PC-9 (cell line): ENCODE measurements at regions not wholly inside any gene's neighbourhood (a gene's known extent, or its start where the extent isn't known, plus 50 kb on each side); places are given as distances from the start of the nearest gene placed in this dataset.
A peak's percentile ranks its signal among the peaks of the same experiment; 100 is the strongest.

ENCODE experiments used
- BruUV-seq: library from RNA; stranded (reverse); fragments of 400-500 nt; replicated peaks from 2 replicates; lab custom pipeline; 2021; lab: Mats Ljungman, UMichigan
- CTCF ChIA-PET: fragments of 300-600 bp; sonication (Branson Sonifier 250); formaldehyde crosslinking; loops from one replicate; lab custom pipeline; 2022; ENCODE audit warnings: antibody characterized with exemption; lab: Charles Lee
- POLR2A ChIA-PET: fragments of 300-600 bp; sonication (Branson Sonifier 250); formaldehyde crosslinking; loops from one replicate; lab custom pipeline; 2022; ENCODE audit warnings: antibody characterized with exemption; ENCODE audit not compliant: unreplicated experiment; lab: Charles Lee
- DNase-seq, 2 experiments: peaks; one replicate each; pipeline versions ENCODE4 v3.0.0 to v3.0.0-alpha.2; 2015 to 2022; ENCODE audit warnings: mixed read lengths in 1 of 2
- H2AFZ ChIP-seq: fragments of 200-600 bp; sonication (generic); 2 replicates; pipeline ENCODE4 v1.8.1; 2017; ENCODE audit warnings: antibody characterized with exemption
- H3F3A ChIP-seq: fragments of 200-600 bp; sonication (generic); 2 replicates; pipeline ENCODE4 v1.8.1; 2017; ENCODE audit warnings: antibody characterized with exemption, mild to moderate bottlenecking, low read depth; ENCODE audit not compliant: insufficient read depth
- H3K27ac ChIP-seq: fragments of 200-600 bp; sonication (generic); 2 replicates; pipeline ENCODE4 v1.6.1; 2016; ENCODE audit warnings: mixed run types
- H3K27me3 ChIP-seq: fragments of 200-600 bp; sonication (generic); 2 replicates; pipeline ENCODE4 v1.6.1; 2016; ENCODE audit warnings: low read depth, mixed run types; ENCODE audit not compliant: insufficient read depth
- H3K36me3 ChIP-seq: fragments of 200-600 bp; sonication (generic); 2 replicates; pipeline ENCODE4 v1.6.1; 2016; ENCODE audit warnings: low read depth, mixed run types
- H3K4me1 ChIP-seq: fragments of 200-600 bp; sonication (generic); replicated peaks from 2 replicates; pipeline ENCODE4 v1.6.1; 2016; ENCODE audit warnings: mixed run types; ENCODE audit not compliant: insufficient read depth
- H3K4me2 ChIP-seq: fragments of 200-600 bp; sonication (generic); 2 replicates; pipeline ENCODE4 v1.6.1; 2017; ENCODE audit warnings: mixed run types
- H3K4me3 ChIP-seq: fragments of 200-600 bp; sonication (generic); 2 replicates; pipeline ENCODE4 v1.6.1; 2016; ENCODE audit warnings: mixed run types
- H3K79me2 ChIP-seq: fragments of 200-600 bp; sonication (generic); 2 replicates; pipeline ENCODE4 v1.6.1; 2017; ENCODE audit warnings: low read depth, mixed run types
- H3K9me2 ChIP-seq: fragments of 200-600 bp; sonication (generic); 2 replicates; pipeline ENCODE4 v1.8.1; 2017; ENCODE audit warnings: mild to moderate bottlenecking; ENCODE audit not compliant: insufficient read depth
- H3K9me3 ChIP-seq: fragments of 200-600 bp; sonication (generic); 2 replicates; pipeline ENCODE4 v1.8.1; 2016; ENCODE audit warnings: low read depth; ENCODE audit not compliant: insufficient read depth
- H4K20me1 ChIP-seq: fragments of 200-600 bp; sonication (generic); 2 replicates; pipeline ENCODE4 v1.8.1; 2017; ENCODE audit not compliant: insufficient read depth
- CTCF ChIP-seq: fragments of 200-600 bp; sonication (generic); conservative IDR thresholded peaks from 2 replicates; pipeline ENCODE4 v1.6.1; 2017; ENCODE audit warnings: mixed run types, antibody characterized with exemption, mild to moderate bottlenecking, moderate library complexity
- EZH2 ChIP-seq: fragments of 200-600 bp; sonication (generic); IDR thresholded peaks from 2 replicates; pipeline ENCODE4 v1.8.0; 2017; ENCODE audit warnings: antibody characterized with exemption, low read depth
- intact Hi-C: fragments of 100-400 bp; cut with micrococcal nuclease; formaldehyde crosslinking; loops from one replicate; pipeline ENCODE4 v1.10.0; 2022; ENCODE audit not compliant: unreplicated experiment

- intact Hi-C loops, result no loop called here
- DNase-seq, result no peak
- BruUV-seq, result no TSS peak
Measured at GRCh38 chr18:71729611-71730010, 814.5 kb downstream of the CBLN2 start.

GRCh38 chr18:71727909-71728308 is 816.2 kb downstream of the CBLN2 start:
- Histone ChIP-seq H3K4me1 (no peaks in the 10 kb centered on the region), H2AFZ (peak overlapping the region; percentile 70; the same call in 1 of the 2 replicates), H3K9me2 (no peaks in the 10 kb centered on the region), H4K20me1 (no peaks in the 10 kb centered on the region), H3K27me3 (no peaks in the 10 kb centered on the region), H3K27ac (no peak overlapping the region), H3F3A (no peaks in the 10 kb centered on the region), H3K4me2 (peak overlapping the region; percentile 26), H3K4me3 (no peak overlapping the region), H3K79me2 (no peaks in the 10 kb centered on the region), H3K36me3 (no peaks in the 10 kb centered on the region), H3K9me3 (no peaks in the 10 kb centered on the region)
- ChIA-PET CTCF (no interaction called here), POLR2A (interaction anchor here (0.7 kb wide), 1 partner anchor 659 kb away, joined by 9 read pairs; no protein-coding TSS in a partner anchor)
- TF ChIP-seq EZH2 (no peak), CTCF (no peak)
- BruUV-seq, result no TSS peak
- DNase-seq, result no peak
- intact Hi-C loops, result no loop called here

More at GRCh38 chr18:71729611-71730010, 814.5 kb downstream of the CBLN2 start:
- Histone ChIP-seq H4K20me1 (no peaks in the 10 kb centered on the region), H3K27me3 (no peaks in the 10 kb centered on the region), H2AFZ (no peak overlapping the region), H3K4me1 (no peaks in the 10 kb centered on the region), H3K36me3 (no peaks in the 10 kb centered on the region), H3K79me2 (no peaks in the 10 kb centered on the region), H3K9me3 (no peaks in the 10 kb centered on the region), H3F3A (no peaks in the 10 kb centered on the region), H3K27ac (no peak overlapping the region), H3K4me3 (no peak overlapping the region), H3K4me2 (no peak overlapping the region), H3K9me2 (no peaks in the 10 kb centered on the region)
- CTCF ChIA-PET, result no interaction called here
- POLR2A ChIA-PET, result interaction anchor here (0.7 kb wide), 1 partner anchor 298 kb away, joined by 4 read pairs; no protein-coding TSS in a partner anchor
- TF ChIP-seq EZH2 (no peak), CTCF (no peak)

GRCh38 chr18:71725256-71725655 is 818.9 kb downstream of the CBLN2 start:
- Histone ChIP-seq H3K79me2 (no peaks in the 10 kb centered on the region), H4K20me1 (no peaks in the 10 kb centered on the region), H3F3A (no peaks in the 10 kb centered on the region), H3K4me1 (no peaks in the 10 kb centered on the region), H3K27ac (no peak overlapping the region), H3K9me2 (no peaks in the 10 kb centered on the region), H3K9me3 (no peaks in the 10 kb centered on the region), H3K27me3 (no peaks in the 10 kb centered on the region), H3K4me3 (no peak overlapping the region), H3K36me3 (no peaks in the 10 kb centered on the region), H3K4me2 (no peak overlapping the region), H2AFZ (no peak overlapping the region)
- CTCF ChIA-PET, result no interaction called here
- POLR2A ChIA-PET, result no interaction called here
- TF ChIP-seq EZH2 (no peak), CTCF (no peak)
- intact Hi-C loops, result no loop called here
- DNase-seq, result no peak
- no TSS peak for BruUV-seq
